ENCODE measurements at regions not wholly inside any gene's neighbourhood (a gene's known extent, or its start where the extent isn't known, plus 50 kb on each side); places are given as distances from the start of the nearest gene placed in this dataset.

DNA sequence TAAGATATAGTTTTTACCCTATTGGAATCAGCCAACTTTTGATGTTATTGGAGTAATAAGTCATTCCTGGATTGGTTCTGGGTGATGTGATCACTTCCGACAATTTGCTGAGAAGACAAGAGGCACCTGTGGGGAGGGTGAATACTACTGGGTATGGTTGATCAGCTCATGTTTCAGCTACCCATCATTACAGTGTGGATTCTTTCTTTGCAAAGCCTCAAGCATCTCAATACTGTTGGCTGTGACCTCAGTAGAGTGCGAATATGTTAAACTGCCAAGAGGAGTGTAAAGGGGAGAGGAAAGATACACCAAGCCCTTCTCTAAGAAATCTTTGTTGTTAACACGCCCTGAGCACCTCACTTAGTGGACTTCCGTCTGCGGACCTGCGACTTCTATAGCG, 317.7 kb downstream of the TDRD15 start:
- Mint-ChIP-seq H3K27me3 (ENCODE audit: insufficient read depth, low read depth) (peaks cover 8% of the 10 kb centered on the region), H3K4me3 (no peak overlapping the region), H3K4me1 (peaks cover 3% of the 10 kb centered on the region), H3K36me3 (no peaks in the 10 kb centered on the region), H3K27ac (no peak overlapping the region), H3K9me3 (no peaks in the 10 kb centered on the region)
- H3K27me3 ChIP-seq: no peaks in the 10 kb centered on the region
- no peak overlapping the region for H2AFZ ChIP-seq (replicated peaks)
- H3K27ac ChIP-seq: no peak overlapping the region
- H3F3A ChIP-seq (ENCODE audit: low read depth): no peaks in the 10 kb centered on the region
- H3K4me3 ChIP-seq: no peak overlapping the region
- TF ChIP-seq, protein P1, sequence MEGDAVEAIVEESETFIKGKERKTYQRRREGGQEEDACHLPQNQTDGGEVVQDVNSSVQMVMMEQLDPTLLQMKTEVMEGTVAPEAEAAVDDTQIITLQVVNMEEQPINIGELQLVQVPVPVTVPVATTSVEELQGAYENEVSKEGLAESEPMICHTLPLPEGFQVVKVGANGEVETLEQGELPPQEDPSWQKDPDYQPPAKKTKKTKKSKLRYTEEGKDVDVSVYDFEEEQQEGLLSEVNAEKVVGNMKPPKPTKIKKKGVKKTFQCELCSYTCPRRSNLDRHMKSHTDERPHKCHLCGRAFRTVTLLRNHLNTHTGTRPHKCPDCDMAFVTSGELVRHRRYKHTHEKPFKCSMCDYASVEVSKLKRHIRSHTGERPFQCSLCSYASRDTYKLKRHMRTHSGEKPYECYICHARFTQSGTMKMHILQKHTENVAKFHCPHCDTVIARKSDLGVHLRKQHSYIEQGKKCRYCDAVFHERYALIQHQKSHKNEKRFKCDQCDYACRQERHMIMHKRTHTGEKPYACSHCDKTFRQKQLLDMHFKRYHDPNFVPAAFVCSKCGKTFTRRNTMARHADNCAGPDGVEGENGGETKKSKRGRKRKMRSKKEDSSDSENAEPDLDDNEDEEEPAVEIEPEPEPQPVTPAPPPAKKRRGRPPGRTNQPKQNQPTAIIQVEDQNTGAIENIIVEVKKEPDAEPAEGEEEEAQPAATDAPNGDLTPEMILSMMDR (IDR thresholded peaks at IDR 0.05): no peak
- no peak for TF ChIP-seq EZH2phosphoT487 (IDR thresholded peaks at IDR 0.05)
- TF ChIP-seq EZH2 (IDR thresholded peaks at IDR 0.05): no peak
- DNase-seq (ENCODE audit: low spot score): no peak
- H4K20me1 ChIP-seq (ENCODE audit: low read depth): no peaks in the 10 kb centered on the region
- H3K36me3 ChIP-seq: no peaks in the 10 kb centered on the region
- no peak overlapping the region for H3K9ac ChIP-seq
- H3K4me2 ChIP-seq: no peak overlapping the region
- H3K9me3 ChIP-seq (ENCODE audit: low read depth): no peaks in the 10 kb centered on the region
- H3K79me2 ChIP-seq (ENCODE audit: low read depth): no peaks in the 10 kb centered on the region
- peaks cover 7% of the 10 kb centered on the region for H3K4me1 ChIP-seq

DNA sequence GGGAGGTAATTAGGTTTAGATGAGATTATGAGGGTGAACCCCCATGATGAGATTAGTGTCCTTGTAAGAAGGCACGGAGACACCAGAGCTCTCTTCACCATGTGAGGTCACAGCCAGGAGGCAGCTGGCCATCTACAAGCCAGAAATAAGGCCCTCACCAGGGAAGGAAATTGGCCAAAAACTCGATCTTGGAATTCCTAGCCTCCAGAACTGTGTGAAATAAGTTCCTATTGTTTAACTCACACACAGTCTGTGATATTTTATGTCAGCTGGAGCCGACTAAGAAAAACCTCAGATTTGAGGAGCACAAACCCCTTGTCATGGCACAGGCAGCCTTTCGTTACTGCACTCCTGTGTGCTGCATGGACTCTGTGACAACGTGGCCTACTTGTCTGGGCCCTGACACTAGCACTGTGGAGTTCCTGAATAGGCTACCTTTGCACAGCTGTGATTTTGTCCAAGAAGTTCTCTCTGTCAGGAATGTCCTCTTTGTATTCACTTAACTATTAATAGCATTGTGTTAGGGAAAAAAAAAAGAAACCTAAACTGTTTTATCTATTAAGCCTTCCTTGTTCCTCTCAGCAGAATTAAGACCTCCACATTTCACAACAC, 319.8 kb downstream of the TDRD15 start:
- H3K27me3 Mint-ChIP-seq (ENCODE audit: insufficient read depth, low read depth): peaks cover 7% of the 10 kb centered on the region
- Histone ChIP-seq H4K20me1 (ENCODE audit: low read depth) (no peaks in the 10 kb centered on the region), H3K4me1 (peaks cover 7% of the 10 kb centered on the region), H3K36me3 (no peaks in the 10 kb centered on the region), H3K79me2 (ENCODE audit: low read depth) (no peaks in the 10 kb centered on the region), H3K4me2 (no peak overlapping the region), H3K4me3 (no peak overlapping the region), H3K9me3 (ENCODE audit: low read depth) (no peaks in the 10 kb centered on the region), H3K27ac (no peak overlapping the region), H3K27me3 (no peaks in the 10 kb centered on the region), H3K9ac (no peak overlapping the region), H2AFZ (replicated peaks) (no peak overlapping the region), H3F3A (ENCODE audit: low read depth) (no peaks in the 10 kb centered on the region)
- no peak overlapping the region for H3K4me3 Mint-ChIP-seq
- H3K4me1 Mint-ChIP-seq: peaks cover 10% of the 10 kb centered on the region
- H3K9me3 Mint-ChIP-seq: no peaks in the 10 kb centered on the region
- H3K36me3 Mint-ChIP-seq: no peaks in the 10 kb centered on the region
- TF ChIP-seq, protein P1 (IDR thresholded peaks at IDR 0.05): no peak
- TF ChIP-seq EZH2 (IDR thresholded peaks at IDR 0.05) (no peak), EZH2phosphoT487 (IDR thresholded peaks at IDR 0.05) (no peak)
- peak; percentile 9 for DNase-seq (ENCODE audit: low spot score)
- no peak overlapping the region for H3K27ac Mint-ChIP-seq

DNA sequence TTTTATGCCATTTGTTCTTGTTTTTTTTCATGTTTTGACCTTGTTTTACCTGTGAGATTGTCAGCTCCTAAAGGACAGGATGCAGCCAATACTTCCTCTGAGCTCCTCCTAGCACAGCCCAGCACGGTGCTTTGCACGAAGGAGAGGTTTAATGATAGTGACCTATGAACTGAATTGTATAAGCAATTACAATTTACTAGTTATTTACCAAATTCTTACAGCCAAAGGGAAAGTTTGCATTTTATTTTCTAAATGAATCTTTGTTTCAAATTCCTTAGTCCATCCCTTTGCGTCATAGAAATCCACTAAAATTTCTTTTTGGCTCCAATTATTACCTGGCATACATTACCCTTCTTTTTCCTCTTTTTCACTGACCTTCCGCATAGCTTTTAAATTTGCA, 326.1 kb downstream of the TDRD15 start:
- no peak overlapping the region for H3K27ac ChIP-seq
- H3F3A ChIP-seq (ENCODE audit: low read depth): peaks cover 8% of the 10 kb centered on the region
- H3K27ac Mint-ChIP-seq: no peak overlapping the region
- peaks cover 12% of the 10 kb centered on the region for H3K27me3 Mint-ChIP-seq (ENCODE audit: insufficient read depth, low read depth)
- H3K36me3 ChIP-seq: no peaks in the 10 kb centered on the region
- H3K36me3 Mint-ChIP-seq: no peaks in the 10 kb centered on the region
- no peaks in the 10 kb centered on the region for H3K9me3 ChIP-seq (ENCODE audit: low read depth)
- no peak overlapping the region for H3K4me2 ChIP-seq
- H3K79me2 ChIP-seq (ENCODE audit: low read depth): no peaks in the 10 kb centered on the region
- H3K4me1 ChIP-seq: peaks cover 17% of the 10 kb centered on the region
- H4K20me1 ChIP-seq (ENCODE audit: low read depth): no peaks in the 10 kb centered on the region
- H3K4me3 ChIP-seq: no peak overlapping the region
- DNase-seq (ENCODE audit: low spot score): no peak
- H3K4me3 Mint-ChIP-seq: no peak overlapping the region
- TF ChIP-seq EZH2phosphoT487 (IDR thresholded peaks at IDR 0.05) (no peak), EZH2 (IDR thresholded peaks at IDR 0.05) (no peak)
- TF ChIP-seq, protein P1 (IDR thresholded peaks at IDR 0.05): no peak
- H3K27me3 ChIP-seq: no peaks in the 10 kb centered on the region
- peaks cover 16% of the 10 kb centered on the region for H3K4me1 Mint-ChIP-seq
- H2AFZ ChIP-seq (replicated peaks): no peak overlapping the region
- H3K9ac ChIP-seq: no peak overlapping the region
- no peaks in the 10 kb centered on the region for H3K9me3 Mint-ChIP-seq
